ENCODE measurements at regions not wholly inside any gene's neighbourhood (a gene's known extent, or its start where the extent isn't known, plus 50 kb on each side); places are given as distances from the start of the nearest gene placed in this dataset.

GRCh38 chr15:62599791-62600777 lies 435.0 kb upstream of the C2CD4B start:
- H3K9me3 ChIP-seq (ENCODE audit: control insufficient read depth, low read length) = no peaks in the 10 kb centered on the region
- H3K4me2 ChIP-seq (ENCODE audit: low read length) = no peak overlapping the region
- H3K36me3 ChIP-seq (ENCODE audit: control insufficient read depth, insufficient read depth, low read length) = no peaks in the 10 kb centered on the region
- H3K9ac ChIP-seq = no peak overlapping the region
- H3K79me2 ChIP-seq = no peaks in the 10 kb centered on the region
- TF ChIP-seq, protein P1, sequence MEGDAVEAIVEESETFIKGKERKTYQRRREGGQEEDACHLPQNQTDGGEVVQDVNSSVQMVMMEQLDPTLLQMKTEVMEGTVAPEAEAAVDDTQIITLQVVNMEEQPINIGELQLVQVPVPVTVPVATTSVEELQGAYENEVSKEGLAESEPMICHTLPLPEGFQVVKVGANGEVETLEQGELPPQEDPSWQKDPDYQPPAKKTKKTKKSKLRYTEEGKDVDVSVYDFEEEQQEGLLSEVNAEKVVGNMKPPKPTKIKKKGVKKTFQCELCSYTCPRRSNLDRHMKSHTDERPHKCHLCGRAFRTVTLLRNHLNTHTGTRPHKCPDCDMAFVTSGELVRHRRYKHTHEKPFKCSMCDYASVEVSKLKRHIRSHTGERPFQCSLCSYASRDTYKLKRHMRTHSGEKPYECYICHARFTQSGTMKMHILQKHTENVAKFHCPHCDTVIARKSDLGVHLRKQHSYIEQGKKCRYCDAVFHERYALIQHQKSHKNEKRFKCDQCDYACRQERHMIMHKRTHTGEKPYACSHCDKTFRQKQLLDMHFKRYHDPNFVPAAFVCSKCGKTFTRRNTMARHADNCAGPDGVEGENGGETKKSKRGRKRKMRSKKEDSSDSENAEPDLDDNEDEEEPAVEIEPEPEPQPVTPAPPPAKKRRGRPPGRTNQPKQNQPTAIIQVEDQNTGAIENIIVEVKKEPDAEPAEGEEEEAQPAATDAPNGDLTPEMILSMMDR (IDR thresholded peaks at IDR 0.05) = no peak
- H2AFZ ChIP-seq = no peak overlapping the region
- H3K27me3 ChIP-seq (ENCODE audit: control insufficient read depth, insufficient read depth, low read length) = no peaks in the 10 kb centered on the region
- H3K27ac ChIP-seq = no peak overlapping the region
- H3K4me1 ChIP-seq = no peaks in the 10 kb centered on the region
- H3K4me3 ChIP-seq (ENCODE audit: low read depth, low read length) = no peak overlapping the region

GRCh38 chr15:62601777-62602545 lies 436.9 kb upstream of the C2CD4B start:
- Histone ChIP-seq H3K36me3 (ENCODE audit: control insufficient read depth, insufficient read depth, low read length) (no peaks in the 10 kb centered on the region), H3K9ac (no peak overlapping the region), H3K4me1 (no peaks in the 10 kb centered on the region), H3K27me3 (ENCODE audit: control insufficient read depth, insufficient read depth, low read length) (no peaks in the 10 kb centered on the region), H2AFZ (no peak overlapping the region), H3K27ac (no peak overlapping the region), H3K4me3 (ENCODE audit: low read depth, low read length) (no peak overlapping the region), H3K79me2 (no peaks in the 10 kb centered on the region), H3K9me3 (ENCODE audit: control insufficient read depth, low read length) (no peaks in the 10 kb centered on the region), H3K4me2 (ENCODE audit: low read length) (no peak overlapping the region)
- TF ChIP-seq, protein P1 (IDR thresholded peaks at IDR 0.05) = no peak

DNA sequence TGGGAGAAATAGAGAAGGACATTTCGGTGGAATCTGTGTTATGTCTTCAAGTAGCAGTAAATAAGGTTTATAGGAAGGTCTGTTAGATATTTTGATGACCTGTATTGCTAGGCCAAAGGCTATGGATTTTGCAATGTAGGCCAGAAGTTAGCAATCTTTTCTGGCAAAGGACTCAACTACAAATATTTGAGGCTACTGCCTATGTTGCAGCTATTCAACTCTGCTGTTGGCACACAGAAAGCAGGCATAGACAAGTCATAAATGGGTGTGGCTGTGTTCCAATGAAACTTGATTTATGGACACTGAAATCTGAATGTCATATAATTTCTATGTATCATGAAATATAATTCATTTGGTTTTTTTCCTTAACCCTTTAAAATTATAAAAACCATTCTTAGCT lies 438.7 kb upstream of the C2CD4B start:
- no peak overlapping the region for H3K27ac ChIP-seq
- no peaks in the 10 kb centered on the region for H3K79me2 ChIP-seq
- H3K4me2 ChIP-seq (ENCODE audit: low read length) = no peak overlapping the region
- no peak overlapping the region for H3K9ac ChIP-seq
- no peaks in the 10 kb centered on the region for H3K27me3 ChIP-seq (ENCODE audit: control insufficient read depth, insufficient read depth, low read length)
- TF ChIP-seq, protein P1 (IDR thresholded peaks at IDR 0.05) = no peak
- no peak overlapping the region for H3K4me3 ChIP-seq (ENCODE audit: low read depth, low read length)
- H2AFZ ChIP-seq = no peak overlapping the region
- H3K36me3 ChIP-seq (ENCODE audit: control insufficient read depth, insufficient read depth, low read length) = no peaks in the 10 kb centered on the region
- no peaks in the 10 kb centered on the region for H3K9me3 ChIP-seq (ENCODE audit: control insufficient read depth, low read length)
- no peaks in the 10 kb centered on the region for H3K4me1 ChIP-seq

- Histone ChIP-seq H3K4me1 (no peaks in the 10 kb centered on the region), H3K79me2 (no peaks in the 10 kb centered on the region), H3K36me3 (ENCODE audit: control insufficient read depth, insufficient read depth, low read length) (no peaks in the 10 kb centered on the region), H3K9ac (no peak overlapping the region), H3K27me3 (ENCODE audit: control insufficient read depth, insufficient read depth, low read length) (no peaks in the 10 kb centered on the region), H3K27ac (no peak overlapping the region), H3K4me2 (ENCODE audit: low read length) (no peak overlapping the region), H3K9me3 (ENCODE audit: control insufficient read depth, low read length) (no peaks in the 10 kb centered on the region), H2AFZ (no peak overlapping the region), H3K4me3 (ENCODE audit: low read depth, low read length) (no peak overlapping the region)
- TF ChIP-seq, protein P1 (IDR thresholded peaks at IDR 0.05) = no peak
Measured at GRCh38 chr15:62605282-62605681, 437.3 kb upstream of the TPM1 start.
